A673 (cell line): ENCODE measurements at regions not wholly inside any gene's neighbourhood (a gene's known extent, or its start where the extent isn't known, plus 50 kb on each side); places are given as distances from the start of the nearest gene placed in this dataset.
A peak's percentile ranks its signal among the peaks of the same experiment; 100 is the strongest.

Experiments
- BruUV-seq: library from RNA; stranded (reverse); fragments of 400-500 nt; replicated peaks from 2 replicates; lab custom pipeline; 2021; lab: Mats Ljungman, UMichigan
- CTCF ChIA-PET: fragments of 300-600 bp; sonication (Branson Sonifier 250); formaldehyde crosslinking; loops from one replicate; lab custom pipeline; 2022; ENCODE audit warnings: antibody characterized with exemption; lab: Charles Lee
- POLR2A ChIA-PET: fragments of 300-600 bp; sonication (Branson Sonifier 250); formaldehyde crosslinking; loops from one replicate; lab custom pipeline; 2022; ENCODE audit warnings: antibody characterized with exemption; ENCODE audit not compliant: low non-redundant PET; lab: Charles Lee
- DNase-seq: peaks from one replicate; pipeline ENCODE4 v3.0.0-alpha.2; 2015; ENCODE audit warnings: low spot score
- H3K27ac ChIP-seq: fragments of 200-600 bp; sonication (generic); 2 replicates; pipeline ENCODE4 v1.5.1; 2016; ENCODE audit warnings: mixed run types, low read depth, mild to moderate bottlenecking, mixed read lengths, antibody characterized with exemption, low read length; ENCODE audit not compliant: poor library complexity, severe bottlenecking
- H3K27me3 ChIP-seq: fragments of 200-600 bp; sonication (generic); replicated peaks from 2 replicates; pipeline ENCODE4 v1.6.1; 2017; ENCODE audit warnings: mixed run types, low read depth, mild to moderate bottlenecking, mixed read lengths, antibody characterized with exemption, low read length; ENCODE audit not compliant: insufficient read depth, poor library complexity
- H3K36me3 ChIP-seq: fragments of 200-600 bp; sonication (generic); 2 replicates; pipeline ENCODE4 v1.6.1; 2016; ENCODE audit warnings: mixed run types, mild to moderate bottlenecking, mixed read lengths, antibody characterized with exemption, low read length; ENCODE audit not compliant: insufficient read depth, poor library complexity, severe bottlenecking
- H3K4me1 ChIP-seq: fragments of 200-600 bp; sonication (generic); 2 replicates; pipeline ENCODE4 v1.6.1; 2017; ENCODE audit warnings: mixed run types, mild to moderate bottlenecking, mixed read lengths, antibody characterized with exemption, low read length; ENCODE audit not compliant: insufficient read depth, poor library complexity, severe bottlenecking
- H3K4me3 ChIP-seq: fragments of 200-600 bp; sonication (generic); 2 replicates; pipeline ENCODE4 v1.5.1; 2016; ENCODE audit warnings: low read depth, mixed run types, mild to moderate bottlenecking, mixed read lengths, low read length; ENCODE audit not compliant: poor library complexity, severe bottlenecking
- H3K9me3 ChIP-seq: fragments of 200-600 bp; sonication (generic); 2 replicates; pipeline ENCODE4 v1.6.1; 2016; ENCODE audit warnings: mixed run types, low read depth, mild to moderate bottlenecking, mixed read lengths, antibody characterized with exemption, low read length; ENCODE audit not compliant: poor library complexity, severe bottlenecking
- EZH2 ChIP-seq: fragments of 200-600 bp; sonication (generic); IDR thresholded peaks from 2 replicates; pipeline ENCODE4 v1.6.1; 2017; ENCODE audit warnings: borderline replicate concordance, low read depth, mild to moderate bottlenecking, mixed read lengths, antibody characterized with exemption, low read length; ENCODE audit not compliant: poor library complexity, severe bottlenecking
- intact Hi-C: fragments of 100-400 bp; cut with micrococcal nuclease; formaldehyde crosslinking; loops from one replicate; pipeline ENCODE4 v1.10.0; 2022; ENCODE audit not compliant: unreplicated experiment
- TF ChIP-seq, protein P1 (sequence below): fragments of 300-800, 200-600 bp; sonication (generic); conservative IDR thresholded peaks from 2 replicates; pipeline ENCODE4 v1.5.1; 2017; ENCODE audit warnings: low read depth, mild to moderate bottlenecking, antibody characterized with exemption, low read length, moderate library complexity, mixed read lengths

DNA sequence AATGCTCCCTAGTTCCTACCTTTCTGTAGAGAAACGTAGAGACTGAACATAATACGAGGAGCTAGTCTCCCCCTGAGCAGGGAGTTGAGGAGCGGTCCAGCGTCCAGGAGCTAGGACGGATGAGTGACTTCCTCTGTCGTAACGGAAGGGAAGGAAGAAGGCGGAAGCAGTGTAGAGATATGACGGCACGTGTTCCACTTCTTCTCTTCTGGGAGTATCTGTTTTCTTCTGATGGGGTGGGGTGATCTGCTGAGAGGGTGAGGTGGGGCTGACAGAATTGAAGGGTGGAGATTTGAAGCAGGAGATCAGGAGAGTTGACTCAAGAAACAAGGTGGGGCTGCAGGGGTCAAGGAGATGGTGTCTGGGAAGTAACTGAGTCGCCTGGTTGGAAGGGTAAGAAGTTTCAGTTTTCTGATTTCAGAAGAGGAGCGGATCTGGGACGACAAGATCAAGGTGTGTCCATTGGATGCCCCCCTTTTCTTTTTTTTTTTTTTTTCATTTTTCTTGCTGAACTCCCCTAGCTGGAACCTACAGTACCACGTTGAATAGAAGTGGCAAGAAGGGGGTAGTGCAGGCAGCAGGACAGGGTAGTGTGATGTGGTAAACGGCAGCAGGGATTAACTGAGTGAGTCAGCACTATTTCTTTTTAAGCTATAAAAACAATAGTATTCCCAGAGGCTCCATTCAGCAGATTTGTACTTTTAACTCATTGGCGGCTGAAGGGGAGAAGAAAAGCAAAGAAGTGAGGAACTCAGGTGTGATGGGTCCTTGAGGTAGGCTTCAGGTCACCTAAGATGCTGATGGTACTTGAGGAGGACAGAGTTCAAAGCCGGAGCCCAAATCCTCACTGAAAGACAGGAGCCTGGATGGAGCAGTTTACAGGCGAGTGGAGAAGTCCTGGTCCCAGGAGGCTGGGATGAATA lies 50.8 kb upstream of the SETD7 start:
- Histone ChIP-seq H3K27me3 (no peaks in the 10 kb centered on the region), H3K4me1 (peaks cover 71% of the 10 kb centered on the region), H3K36me3 (no peaks in the 10 kb centered on the region), H3K27ac (peak overlapping the region; percentile 74), H3K4me3 (no peak overlapping the region), H3K9me3 (no peaks in the 10 kb centered on the region)
- TSS peak; percentile 81 for BruUV-seq
- ChIA-PET POLR2A (interaction anchor here (0.6 kb wide), 1 partner anchor 57 kb away, joined by 3 read pairs; no protein-coding TSS in a partner anchor), CTCF (interaction anchor here (0.6 to 1.5 kb wide), 2 partner anchors 27 to 753 kb away, joined by 5 read pairs; no protein-coding TSS in a partner anchor)
- DNase-seq, result peak; percentile 83
- TF ChIP-seq, protein P1, sequence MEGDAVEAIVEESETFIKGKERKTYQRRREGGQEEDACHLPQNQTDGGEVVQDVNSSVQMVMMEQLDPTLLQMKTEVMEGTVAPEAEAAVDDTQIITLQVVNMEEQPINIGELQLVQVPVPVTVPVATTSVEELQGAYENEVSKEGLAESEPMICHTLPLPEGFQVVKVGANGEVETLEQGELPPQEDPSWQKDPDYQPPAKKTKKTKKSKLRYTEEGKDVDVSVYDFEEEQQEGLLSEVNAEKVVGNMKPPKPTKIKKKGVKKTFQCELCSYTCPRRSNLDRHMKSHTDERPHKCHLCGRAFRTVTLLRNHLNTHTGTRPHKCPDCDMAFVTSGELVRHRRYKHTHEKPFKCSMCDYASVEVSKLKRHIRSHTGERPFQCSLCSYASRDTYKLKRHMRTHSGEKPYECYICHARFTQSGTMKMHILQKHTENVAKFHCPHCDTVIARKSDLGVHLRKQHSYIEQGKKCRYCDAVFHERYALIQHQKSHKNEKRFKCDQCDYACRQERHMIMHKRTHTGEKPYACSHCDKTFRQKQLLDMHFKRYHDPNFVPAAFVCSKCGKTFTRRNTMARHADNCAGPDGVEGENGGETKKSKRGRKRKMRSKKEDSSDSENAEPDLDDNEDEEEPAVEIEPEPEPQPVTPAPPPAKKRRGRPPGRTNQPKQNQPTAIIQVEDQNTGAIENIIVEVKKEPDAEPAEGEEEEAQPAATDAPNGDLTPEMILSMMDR, result peak; percentile 35
- TF ChIP-seq EZH2, result no peak
- intact Hi-C loops, result no loop called here

DNA sequence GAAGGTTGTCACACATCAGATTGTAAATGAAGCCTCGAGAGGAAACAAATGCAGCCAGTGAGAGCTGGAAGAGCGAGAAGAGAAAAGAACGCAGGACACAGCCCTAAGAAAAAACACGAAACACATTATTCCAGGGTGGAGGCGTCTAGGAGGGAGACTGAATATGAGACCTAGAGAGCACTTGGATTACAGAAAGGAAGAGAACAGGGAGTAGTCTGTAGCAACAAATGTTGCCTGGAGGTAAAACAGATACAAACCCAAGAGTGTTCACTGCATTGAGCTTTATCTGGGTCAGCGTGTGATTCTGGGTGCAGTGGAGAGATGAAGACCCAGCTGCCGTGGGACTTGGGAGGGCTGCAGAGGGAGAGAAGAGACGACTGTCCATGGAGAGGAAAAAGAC lies 50.1 kb upstream of the SETD7 start:
- no peak for DNase-seq
- TF ChIP-seq EZH2, result no peak
- TF ChIP-seq, protein P1, result no peak
- no peaks in the 10 kb centered on the region for H3K36me3 ChIP-seq
- ChIA-PET CTCF (interaction anchor here (1.0 to 1.5 kb wide), 2 partner anchors 27 to 28 kb away, joined by 3 to 5 read pairs; no protein-coding TSS in a partner anchor), POLR2A (interaction anchor here (0.6 kb wide), 1 partner anchor 50 kb away, joined by 3 read pairs; the partner anchor contains the start of gene SETD7)
- intact Hi-C loops, result no loop called here
- no peaks in the 10 kb centered on the region for H3K27me3 ChIP-seq
- H3K9me3 ChIP-seq, result no peaks in the 10 kb centered on the region
- no peak overlapping the region for H3K4me3 ChIP-seq
- H3K4me1 ChIP-seq, result peaks cover 71% of the 10 kb centered on the region
- peak overlapping the region; percentile 74 for H3K27ac ChIP-seq
- no TSS peak for BruUV-seq
